GM21515 (cell line): ENCODE measurements at regions not wholly inside any gene's neighbourhood (a gene's known extent, or its start where the extent isn't known, plus 50 kb on each side); places are given as distances from the start of the nearest gene placed in this dataset.
"Not testable (repeated sequence)": the region's sequence is repeated elsewhere in the genome, so short reads cannot be mapped to it uniquely, and the experiment has no call there.

ENCODE experiments used
- ATAC-seq: cut with Tn5 transposase; IDR thresholded peaks from one replicate; pipeline ENCODE4 v1.9.1; 2021; ENCODE audit not compliant: unreplicated experiment

- ATAC-seq: no peak
These were observed 397.5 kb downstream of the IRX2 start for GRCh38 chr5:2353871-2354440.

GRCh38 chr5:2353211-2353610 lies 398.3 kb downstream of the IRX2 start:
- ATAC-seq: no peak

DNA sequence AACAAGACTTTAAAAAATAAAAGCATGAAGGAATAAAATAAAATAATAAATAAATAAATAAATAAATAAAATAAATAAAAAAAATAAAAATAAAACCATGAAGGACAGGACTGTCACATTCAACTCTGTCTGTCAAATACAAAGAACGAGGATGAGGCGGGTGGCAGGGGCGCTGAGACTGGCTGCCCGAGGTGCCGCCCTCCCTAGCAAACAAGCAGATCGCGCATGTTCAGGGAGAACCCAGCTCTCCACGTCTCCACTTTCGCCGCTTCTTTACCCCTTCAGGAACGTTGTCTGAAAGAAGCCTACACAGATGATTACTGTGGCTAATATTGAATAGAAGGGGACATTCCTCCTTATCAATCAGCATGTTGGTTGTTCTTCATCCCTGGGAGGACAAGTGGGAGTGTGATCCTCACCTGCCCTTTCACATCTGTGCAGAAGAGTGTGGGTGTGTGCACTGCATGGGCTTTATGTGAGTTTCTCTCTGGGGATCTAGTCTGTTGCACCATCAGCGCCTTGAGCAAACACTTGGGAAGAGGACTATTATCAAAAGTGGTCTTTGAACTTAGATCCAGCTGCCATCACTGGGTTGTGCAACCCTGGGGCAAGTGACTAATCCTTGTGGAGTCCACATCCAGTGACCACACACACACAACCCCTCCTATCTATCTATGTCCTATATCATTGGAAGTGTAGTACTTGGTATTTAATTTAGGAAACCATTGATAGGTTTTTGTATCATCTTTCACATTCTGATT lies 399.2 kb downstream of the IRX2 start:
- ATAC-seq: no peak

DNA sequence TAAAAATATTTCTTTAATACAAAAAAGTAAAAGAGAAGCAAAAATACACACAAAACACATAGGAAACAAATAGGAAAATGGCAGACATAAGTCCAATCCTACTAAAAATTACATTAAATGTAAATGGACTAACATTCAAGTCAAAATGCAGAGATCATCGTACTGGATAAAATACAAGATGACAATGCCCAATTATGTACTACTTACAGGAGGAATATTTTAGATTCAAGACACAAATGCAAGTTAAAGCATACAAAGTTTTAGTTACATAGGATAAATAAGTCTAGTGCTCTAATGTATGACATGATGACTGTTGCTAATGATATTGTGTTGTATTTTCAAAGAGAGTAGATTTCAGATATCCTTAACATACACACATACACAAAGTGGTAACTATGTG lies 401.7 kb downstream of the IRX2 start:
- not testable (repeated sequence) for ATAC-seq

GRCh38 chr5:2338686-2339085 lies 412.8 kb downstream of the IRX2 start:
- no peak for ATAC-seq

GRCh38 chr5:2335733-2336515 lies 415.6 kb downstream of the IRX2 start:
- ATAC-seq: no peak

- ATAC-seq: no peak
These were observed 416.2 kb downstream of the IRX2 start for GRCh38 chr5:2335125-2335732.

DNA sequence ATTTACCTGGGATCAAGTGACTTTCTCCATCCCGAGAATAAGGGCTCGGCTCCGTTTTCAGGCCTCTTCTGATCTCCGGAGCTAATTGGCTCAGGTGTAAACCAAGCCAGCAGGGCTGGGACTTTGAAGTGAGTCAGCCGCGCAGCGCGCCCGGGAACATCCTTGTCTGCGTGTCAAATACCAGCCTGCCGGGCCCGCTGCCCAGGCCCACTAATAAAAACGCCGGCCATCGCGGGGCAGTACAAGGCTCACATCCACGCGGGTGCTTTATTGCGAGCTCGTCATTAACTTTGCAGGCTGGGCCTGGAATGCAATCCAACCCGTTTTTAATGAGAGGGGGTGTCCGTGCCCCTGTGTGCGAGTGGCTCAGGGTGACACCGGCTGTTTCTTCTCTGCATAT lies 416.8 kb downstream of the IRX2 start:
- ATAC-seq: no peak

DNA sequence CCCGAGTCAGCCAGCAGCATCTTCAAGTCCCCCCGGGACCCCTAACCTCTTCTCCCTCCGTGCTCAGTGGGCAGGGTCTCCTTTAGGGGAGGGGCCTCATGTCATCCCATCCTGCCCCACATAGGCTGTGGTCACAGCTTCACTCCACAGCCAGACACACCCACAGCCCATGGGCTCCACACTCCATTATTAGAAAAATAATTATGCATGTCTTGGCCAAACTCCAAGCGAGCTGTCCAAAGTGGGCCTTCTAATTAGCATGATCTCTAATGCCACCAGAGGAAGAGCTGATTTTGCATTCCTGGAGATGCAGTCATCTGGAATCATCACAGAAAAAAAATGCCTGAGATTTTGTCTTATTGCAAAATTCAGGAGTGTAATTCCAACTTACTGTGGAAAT lies 418.2 kb downstream of the IRX2 start:
- no peak for ATAC-seq

DNA sequence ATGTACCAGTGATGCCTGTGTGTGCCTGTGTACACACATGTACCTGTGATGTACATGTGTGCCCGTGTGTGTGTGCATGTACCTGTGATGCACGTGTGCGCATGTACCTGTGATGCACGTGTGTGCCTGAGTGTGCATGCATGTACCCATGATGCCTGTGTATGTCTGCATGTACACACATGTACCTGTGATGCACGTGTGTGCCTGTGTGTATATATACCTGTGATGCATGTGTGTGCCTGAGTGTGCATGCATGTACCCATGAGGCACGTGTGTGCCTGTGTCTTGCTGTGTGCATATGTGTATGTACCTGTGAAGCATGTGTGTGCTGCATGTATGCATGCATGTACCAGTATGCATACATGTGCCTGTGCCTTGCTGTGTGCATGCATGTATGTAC lies 419.0 kb downstream of the IRX2 start:
- no peak for ATAC-seq

DNA sequence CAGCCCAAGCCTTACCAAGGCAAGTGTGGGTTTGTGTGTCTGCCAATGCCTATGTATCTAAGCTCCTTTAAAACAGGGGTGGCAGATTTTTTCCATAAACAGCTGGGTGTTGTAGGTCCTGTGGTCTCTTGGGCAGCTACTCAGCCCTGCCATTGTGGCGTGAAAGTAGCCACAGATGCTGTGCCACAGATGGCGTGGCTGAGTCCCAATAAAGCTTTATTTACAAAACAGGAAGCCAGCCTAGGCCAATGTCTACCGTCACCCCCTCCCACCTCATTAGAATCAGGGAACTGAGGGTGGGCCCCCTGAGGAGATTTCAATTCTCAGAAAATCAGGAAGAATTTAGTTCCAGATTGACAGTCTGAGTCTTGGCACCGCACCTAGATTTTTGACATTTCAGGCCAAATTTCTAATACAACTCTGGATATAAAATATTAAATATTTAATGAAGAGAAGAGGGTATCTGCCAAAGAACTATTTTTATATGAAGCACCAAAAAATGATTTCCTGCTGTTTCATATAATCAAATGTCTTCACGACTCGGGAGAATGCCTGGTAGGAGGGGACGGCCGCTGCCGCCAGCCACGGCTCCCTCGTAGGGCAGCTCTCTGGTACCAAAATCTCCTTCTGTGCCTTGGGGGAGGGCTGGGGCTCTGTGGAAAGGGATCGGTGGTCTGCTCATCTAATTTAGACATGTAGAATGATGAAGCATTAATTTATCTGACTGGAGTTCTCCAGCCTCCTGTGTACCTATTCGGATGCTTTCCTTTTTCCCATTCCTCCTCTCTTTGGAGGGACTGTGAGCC lies 420.9 kb downstream of the IRX2 start:
- no peak for ATAC-seq

- no peak for ATAC-seq
These were observed 421.7 kb downstream of the IRX2 start for GRCh38 chr5:2329741-2330140.

GRCh38 chr5:2326601-2327000 lies 424.9 kb downstream of the IRX2 start:
- no peak for ATAC-seq

DNA sequence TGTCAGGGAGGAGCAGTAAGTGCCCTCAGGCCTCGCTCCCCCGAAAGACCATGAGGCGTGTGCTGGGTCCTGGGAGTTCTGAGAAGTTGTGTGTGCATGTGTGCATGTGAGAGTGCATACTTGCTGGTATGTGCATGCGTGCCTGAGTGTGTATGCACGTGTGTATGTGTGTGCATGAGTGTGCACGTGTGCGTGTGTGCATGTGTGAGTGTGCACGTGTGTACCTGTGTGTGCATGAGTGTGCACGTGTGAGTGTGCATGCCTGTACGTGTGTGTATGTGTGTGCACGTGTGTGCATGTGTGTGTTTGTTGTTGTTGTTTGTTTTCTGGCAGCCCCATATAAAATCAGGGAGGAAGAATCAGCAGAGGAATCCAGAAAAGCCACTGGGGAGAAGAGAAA lies 426.7 kb downstream of the IRX2 start:
- no peak for ATAC-seq

GRCh38 chr5:2320611-2321010 lies 430.9 kb downstream of the IRX2 start:
- ATAC-seq: no peak

GRCh38 chr5:2317540-2317939 lies 433.9 kb downstream of the IRX2 start:
- no peak for ATAC-seq

DNA sequence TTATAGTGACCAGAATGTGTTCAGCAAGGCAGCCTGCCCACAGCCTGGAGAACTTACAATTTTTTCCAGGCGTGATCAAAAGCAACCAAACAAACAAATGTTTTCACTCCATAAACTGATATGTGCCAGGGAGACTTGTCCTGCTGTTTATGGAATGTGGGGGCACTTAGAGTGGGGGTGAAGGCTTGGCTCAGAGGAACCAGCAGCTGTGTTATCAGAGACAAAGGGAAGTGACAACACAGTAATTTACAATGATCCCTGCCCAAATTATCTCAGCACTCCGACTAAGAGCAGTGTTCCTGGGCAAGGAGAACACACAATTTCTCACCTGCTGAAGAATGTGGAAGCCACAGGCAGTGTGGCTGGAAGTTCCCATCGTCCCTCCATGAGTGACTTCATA lies 429.1 kb upstream of the IRX4 start:
- no peak for ATAC-seq

DNA sequence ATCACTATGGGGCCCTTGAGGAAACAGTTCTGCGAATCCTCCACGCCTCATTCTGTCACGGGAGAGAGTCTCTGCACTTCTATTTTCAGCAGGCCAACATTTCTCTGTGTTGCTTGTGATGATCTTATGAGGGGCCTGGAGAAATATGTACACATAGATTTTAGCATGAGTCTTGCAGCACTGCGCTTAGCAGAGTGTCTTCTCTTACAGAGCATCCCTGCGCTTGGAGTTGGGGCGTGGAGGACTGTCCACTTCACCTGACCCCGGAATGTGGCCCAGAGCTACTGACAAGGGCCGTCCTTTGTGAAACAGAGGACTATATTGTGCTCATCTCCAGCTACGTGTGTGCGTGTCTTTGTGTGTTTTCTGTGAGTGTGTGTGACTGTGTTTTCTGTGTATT lies 428.2 kb upstream of the IRX4 start:
- no peak for ATAC-seq

DNA sequence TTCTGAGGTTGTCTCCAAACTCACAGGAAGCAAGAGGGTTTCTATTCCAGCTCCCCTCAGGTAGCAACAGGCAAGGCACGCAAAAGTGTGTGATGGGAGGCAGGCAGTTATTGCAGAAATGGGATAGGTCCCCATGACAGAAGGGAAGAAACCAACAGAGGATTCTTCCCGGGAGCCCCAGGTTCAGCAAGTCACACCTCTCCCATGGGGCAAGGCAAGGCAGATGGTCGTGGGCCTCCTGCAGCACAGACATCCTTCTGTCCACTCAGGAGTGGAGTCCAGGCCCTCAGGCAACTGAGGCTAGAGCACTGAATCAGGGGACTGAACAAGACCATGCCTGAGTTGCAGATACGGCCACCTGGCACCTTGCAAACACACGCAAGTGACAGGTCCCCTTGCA lies 424.9 kb upstream of the IRX4 start:
- no peak for ATAC-seq

- no peak for ATAC-seq
These were observed 424.0 kb upstream of the IRX4 start for GRCh38 chr5:2306711-2307110.
